PC-9 (cell line): ENCODE measurements at regions not wholly inside any gene's neighbourhood (a gene's known extent, or its start where the extent isn't known, plus 50 kb on each side); places are given as distances from the start of the nearest gene placed in this dataset.

Experiments
- CTCF ChIP-seq: fragments of 200-600 bp; sonication (generic); conservative IDR thresholded peaks from 2 replicates; pipeline ENCODE4 v1.6.1; 2017; ENCODE audit warnings: mixed run types, antibody characterized with exemption, mild to moderate bottlenecking, moderate library complexity
- EZH2 ChIP-seq: fragments of 200-600 bp; sonication (generic); IDR thresholded peaks from 2 replicates; pipeline ENCODE4 v1.8.0; 2017; ENCODE audit warnings: antibody characterized with exemption, low read depth

DNA sequence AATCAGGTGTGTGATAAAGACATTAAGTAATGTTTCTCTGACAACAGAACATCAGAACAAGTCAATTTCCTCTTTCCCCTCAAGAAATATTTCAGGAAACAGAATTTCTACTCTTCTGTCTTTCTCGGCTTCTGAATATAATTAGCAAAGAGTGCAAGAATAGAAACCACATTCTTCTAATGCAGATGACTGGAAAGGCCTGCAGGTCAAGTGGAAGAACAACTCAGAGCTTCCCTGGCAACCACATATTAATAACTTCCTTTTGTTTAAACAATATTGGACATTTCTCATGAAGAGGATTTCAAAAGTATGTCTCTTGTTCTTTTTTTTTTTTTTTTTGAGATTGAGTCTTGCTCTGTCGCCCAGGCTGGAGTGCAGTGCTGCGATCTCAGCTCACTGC lies 225.5 kb downstream of the PARM1 start:
- TF ChIP-seq CTCF = no peak
- no peak for TF ChIP-seq EZH2
